ENCODE measurements at regions not wholly inside any gene's neighbourhood (a gene's known extent, or its start where the extent isn't known, plus 50 kb on each side); places are given as distances from the start of the nearest gene placed in this dataset.
"Not testable (repeated sequence)": the region's sequence is repeated elsewhere in the genome, so short reads cannot be mapped to it uniquely, and the experiment has no call there.

DNA sequence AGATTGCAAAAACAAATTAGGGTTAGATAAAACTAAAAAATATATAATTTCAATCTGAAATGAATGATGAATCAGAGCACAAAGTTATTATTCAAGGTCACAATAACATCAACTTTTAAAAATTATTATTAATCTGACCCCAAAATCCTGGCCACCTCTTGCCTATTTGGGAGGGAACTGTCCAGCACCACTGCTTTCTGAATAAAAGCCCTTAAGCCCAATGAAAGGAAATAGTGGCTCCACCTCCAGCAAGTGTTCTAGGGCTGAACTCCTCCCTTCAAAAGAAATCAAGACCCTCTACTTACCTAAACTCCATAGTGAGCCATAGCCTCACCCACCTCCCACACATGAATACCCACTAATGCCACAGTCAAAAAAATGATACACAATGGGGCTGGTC is 208.2 kb downstream of the PARM1 start:
- H3K27me3 ChIP-seq (ENCODE audit: low read depth), result no peaks in the 10 kb centered on the region
- no peak for DNase-seq
- H3K27ac ChIP-seq (replicated peaks), result no peak overlapping the region
- H3K4me3 ChIP-seq, result no peak overlapping the region
- H3K4me1 ChIP-seq, result no peaks in the 10 kb centered on the region
- intact Hi-C loops (cut with micrococcal nuclease), result no loop called here
- H3K36me3 ChIP-seq, result no peaks in the 10 kb centered on the region
- TF ChIP-seq, protein P1, sequence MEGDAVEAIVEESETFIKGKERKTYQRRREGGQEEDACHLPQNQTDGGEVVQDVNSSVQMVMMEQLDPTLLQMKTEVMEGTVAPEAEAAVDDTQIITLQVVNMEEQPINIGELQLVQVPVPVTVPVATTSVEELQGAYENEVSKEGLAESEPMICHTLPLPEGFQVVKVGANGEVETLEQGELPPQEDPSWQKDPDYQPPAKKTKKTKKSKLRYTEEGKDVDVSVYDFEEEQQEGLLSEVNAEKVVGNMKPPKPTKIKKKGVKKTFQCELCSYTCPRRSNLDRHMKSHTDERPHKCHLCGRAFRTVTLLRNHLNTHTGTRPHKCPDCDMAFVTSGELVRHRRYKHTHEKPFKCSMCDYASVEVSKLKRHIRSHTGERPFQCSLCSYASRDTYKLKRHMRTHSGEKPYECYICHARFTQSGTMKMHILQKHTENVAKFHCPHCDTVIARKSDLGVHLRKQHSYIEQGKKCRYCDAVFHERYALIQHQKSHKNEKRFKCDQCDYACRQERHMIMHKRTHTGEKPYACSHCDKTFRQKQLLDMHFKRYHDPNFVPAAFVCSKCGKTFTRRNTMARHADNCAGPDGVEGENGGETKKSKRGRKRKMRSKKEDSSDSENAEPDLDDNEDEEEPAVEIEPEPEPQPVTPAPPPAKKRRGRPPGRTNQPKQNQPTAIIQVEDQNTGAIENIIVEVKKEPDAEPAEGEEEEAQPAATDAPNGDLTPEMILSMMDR (IDR thresholded peaks at IDR 0.05; ENCODE audit: borderline replicate concordance), result no peak
- H3K9me3 ChIP-seq (replicated peaks), result no peaks in the 10 kb centered on the region

DNA sequence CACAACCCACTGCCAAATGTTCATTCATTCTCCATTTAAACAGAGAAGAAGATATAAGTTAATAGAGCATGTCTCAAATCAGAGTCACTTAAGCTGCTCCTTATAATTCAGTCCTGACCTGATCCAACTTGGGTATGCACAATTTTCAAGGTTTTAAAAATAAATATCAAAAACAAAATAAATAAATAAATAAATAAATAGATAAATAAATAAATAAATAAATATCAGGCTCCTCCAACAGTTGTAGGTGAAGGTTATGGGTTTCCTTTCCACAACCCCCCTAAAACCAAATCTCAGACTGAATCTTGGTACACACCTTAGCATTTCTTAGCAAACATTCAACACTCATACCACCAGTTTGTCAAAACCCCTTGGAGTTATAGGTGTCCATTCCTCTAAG is 204.4 kb downstream of the PARM1 start:
- intact Hi-C loops (cut with micrococcal nuclease), result no loop called here
- DNase-seq, result no peak
- Histone ChIP-seq H3K36me3 (no peaks in the 10 kb centered on the region), H3K4me3 (no peak overlapping the region), H3K9me3 (replicated peaks) (no peaks in the 10 kb centered on the region), H3K27me3 (ENCODE audit: low read depth) (no peaks in the 10 kb centered on the region), H3K27ac (replicated peaks) (no peak overlapping the region), H3K4me1 (no peaks in the 10 kb centered on the region)
- TF ChIP-seq, protein P1 (IDR thresholded peaks at IDR 0.05; ENCODE audit: borderline replicate concordance), result no peak

DNA sequence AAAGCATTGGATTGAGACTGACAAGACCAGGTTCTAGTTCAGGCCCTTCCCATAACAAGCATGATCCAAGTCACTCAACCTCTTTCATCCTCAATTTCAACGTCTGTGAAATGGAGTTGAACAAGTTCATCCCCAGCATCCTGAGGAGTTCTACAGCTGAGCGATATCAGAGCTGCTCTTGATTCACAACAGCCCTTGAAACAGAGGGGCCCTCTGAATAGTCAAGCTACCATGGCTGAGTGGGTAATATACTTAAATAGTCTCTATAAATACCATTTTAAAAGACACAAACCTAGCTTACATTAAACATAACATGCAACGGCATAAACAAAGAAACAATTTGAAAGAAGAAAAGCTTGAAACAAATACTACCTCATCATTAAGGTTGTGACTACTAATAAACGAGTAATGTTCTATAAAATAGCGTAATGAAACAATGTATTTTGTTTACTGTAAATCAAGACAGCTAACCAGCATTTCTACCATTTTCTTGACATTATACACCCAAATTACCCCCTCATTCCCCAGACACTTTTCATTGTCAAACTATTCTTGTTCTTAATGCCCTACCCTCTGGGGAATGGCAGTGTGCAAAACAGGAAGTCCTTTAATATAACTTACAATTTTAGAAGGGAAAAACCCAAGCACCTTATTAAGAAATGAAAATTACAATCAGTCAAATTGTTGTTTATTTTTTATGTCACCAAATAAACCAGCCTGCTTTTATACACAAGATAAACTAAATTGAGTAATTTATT is 202.3 kb downstream of the PARM1 start:
- no peaks in the 10 kb centered on the region for H3K36me3 ChIP-seq
- intact Hi-C loops (cut with micrococcal nuclease), result no loop called here
- no peaks in the 10 kb centered on the region for H3K9me3 ChIP-seq (replicated peaks)
- H3K4me1 ChIP-seq, result no peaks in the 10 kb centered on the region
- no peaks in the 10 kb centered on the region for H3K27me3 ChIP-seq (ENCODE audit: low read depth)
- TF ChIP-seq, protein P1 (IDR thresholded peaks at IDR 0.05; ENCODE audit: borderline replicate concordance), result no peak
- H3K4me3 ChIP-seq, result no peak overlapping the region
- H3K27ac ChIP-seq (replicated peaks), result no peak overlapping the region
- DNase-seq, result no peak

DNA sequence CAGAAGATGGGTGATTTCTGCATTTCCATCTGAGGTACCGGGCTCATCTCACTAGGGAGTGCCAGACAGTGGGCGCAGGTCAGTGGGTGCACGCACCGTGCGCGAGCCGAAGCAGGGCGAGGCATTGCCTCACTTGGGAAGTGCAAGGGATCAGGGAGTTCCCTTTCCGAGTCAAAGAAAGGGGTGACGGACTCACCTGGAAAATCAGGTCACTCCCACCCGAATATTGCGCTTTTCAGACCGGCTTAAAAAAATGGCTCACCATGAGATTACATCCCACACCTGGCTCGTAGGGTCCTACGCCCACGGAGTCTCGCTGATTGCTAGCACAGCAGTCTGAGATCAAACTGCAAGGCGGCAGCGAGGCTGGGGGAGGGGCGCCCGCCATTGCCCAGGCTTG is 194.0 kb downstream of the PARM1 start:
- H3K4me3 ChIP-seq; intact Hi-C loops (cut with micrococcal nuclease); H3K27me3 ChIP-seq (ENCODE audit: low read depth); H3K36me3 ChIP-seq; H3K4me1 ChIP-seq; H3K9me3 ChIP-seq (replicated peaks); DNase-seq; H3K27ac ChIP-seq (replicated peaks): not testable (repeated sequence)

DNA sequence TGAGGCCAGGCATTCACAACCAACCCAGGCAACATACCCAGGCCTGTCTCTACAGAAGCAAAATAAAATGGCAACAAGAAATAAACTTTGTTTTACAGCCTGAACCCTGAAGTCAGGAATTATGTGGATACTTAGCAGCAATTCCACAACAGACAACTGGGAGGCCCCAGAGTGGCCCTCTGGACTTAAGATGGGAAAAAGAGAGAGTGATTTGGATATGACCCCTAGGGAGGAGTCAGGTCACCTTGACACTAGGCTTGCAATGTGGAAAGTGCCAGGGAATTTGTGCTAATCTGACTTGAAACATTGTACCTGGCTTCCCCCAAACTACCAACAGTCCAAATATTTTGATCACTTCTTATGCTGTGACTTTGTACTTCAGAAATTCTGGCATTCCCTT is 193.1 kb downstream of the PARM1 start:
- Histone ChIP-seq H3K4me3 (no peak overlapping the region), H3K36me3 (no peaks in the 10 kb centered on the region), H3K9me3 (replicated peaks) (no peaks in the 10 kb centered on the region), H3K27ac (replicated peaks) (no peak overlapping the region), H3K27me3 (ENCODE audit: low read depth) (no peaks in the 10 kb centered on the region), H3K4me1 (no peaks in the 10 kb centered on the region)
- DNase-seq, result no peak
- intact Hi-C loops (cut with micrococcal nuclease), result no loop called here
- TF ChIP-seq, protein P1 (IDR thresholded peaks at IDR 0.05; ENCODE audit: borderline replicate concordance), result no peak

DNA sequence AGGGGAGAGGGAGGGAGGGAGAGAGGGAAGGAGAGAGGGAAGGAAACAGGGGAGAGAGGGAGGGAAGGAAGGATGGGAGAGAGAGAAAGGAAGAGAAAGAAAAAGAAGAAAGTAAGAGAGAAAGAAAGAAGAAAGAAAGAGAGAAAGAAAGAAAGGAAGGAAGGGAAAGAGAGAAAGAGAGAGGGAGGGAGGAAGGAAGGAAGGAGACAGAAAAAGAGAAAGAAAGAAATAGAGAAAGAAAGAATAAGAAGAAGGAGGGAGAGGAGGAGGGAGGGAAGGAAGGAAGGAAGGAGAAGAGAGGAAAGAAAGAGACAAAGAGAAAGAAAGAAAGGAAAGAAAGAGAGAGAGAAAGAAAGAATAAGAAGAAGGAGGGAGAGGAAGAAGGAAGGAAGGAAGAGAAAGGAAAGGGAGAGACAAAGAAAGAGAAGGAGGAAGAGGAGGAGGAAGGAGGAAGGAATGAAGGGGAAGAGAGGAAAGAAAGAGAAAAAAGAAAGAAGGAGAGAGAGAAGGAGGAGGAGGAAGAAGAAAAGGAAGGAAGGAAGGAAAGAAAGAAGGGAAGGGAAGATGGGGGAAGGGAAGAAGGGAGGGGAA is 189.6 kb downstream of the PARM1 start:
- Histone ChIP-seq H3K4me1 (no peaks in the 10 kb centered on the region), H3K36me3 (no peaks in the 10 kb centered on the region), H3K27ac (replicated peaks) (no peak overlapping the region), H3K9me3 (replicated peaks) (peaks cover 27% of the 10 kb centered on the region), H3K4me3 (no peak overlapping the region), H3K27me3 (ENCODE audit: low read depth) (no peaks in the 10 kb centered on the region)
- intact Hi-C loops (cut with micrococcal nuclease), result no loop called here
- no peak for DNase-seq
- TF ChIP-seq, protein P1 (IDR thresholded peaks at IDR 0.05; ENCODE audit: borderline replicate concordance), result no peak

Data from left ventricle myocardium inferior (tissue), 1 donor.